ENCODE measurements at regions not wholly inside any gene's neighbourhood (a gene's known extent, or its start where the extent isn't known, plus 50 kb on each side); places are given as distances from the start of the nearest gene placed in this dataset.

GRCh38 chr1:79982211-79982610 is 975.7 kb upstream of the ADGRL4 start:
- TF ChIP-seq CTCF (IDR thresholded peaks at IDR 0.05; ENCODE audit: control extremely low read depth in 1 of 3, insufficient read depth in 1 of 3, low read depth in 1 of 3, low read length in 3 of 3) (no peak), EGR1 (IDR thresholded peaks at IDR 0.05; ENCODE audit: borderline replicate concordance, low read depth, low read length) (no peak), ASH2L (IDR thresholded peaks at IDR 0.05; ENCODE audit: low read length) (no peak), ATF3 (IDR thresholded peaks at IDR 0.05; ENCODE audit: insufficient read depth, low read depth, low read length) (no peak), JUN (IDR thresholded peaks at IDR 0.05; ENCODE audit: low read depth, low read length) (no peak), SIX5 (IDR thresholded peaks at IDR 0.05; ENCODE audit: low read depth, low read length) (no peak), FOSL1 (IDR thresholded peaks at IDR 0.05; ENCODE audit: insufficient read depth, low read depth, low read length) (no peak), EP300 (IDR thresholded peaks at IDR 0.05; ENCODE audit: borderline replicate concordance in 1 of 2, low read depth in 2 of 2, low read length in 2 of 2) (no peak), POLR2A (IDR thresholded peaks at IDR 0.05; ENCODE audit: control extremely low read depth in 1 of 2, low read depth in 2 of 2, low read length in 2 of 2) (no peak), SP4 (IDR thresholded peaks at IDR 0.05; ENCODE audit: low read length) (no peak), CBX8 (IDR thresholded peaks at IDR 0.05; ENCODE audit: borderline replicate concordance, low read depth, low read length) (no peak), MAX (IDR thresholded peaks at IDR 0.05) (no peak)

Measured in H1 (cell line).